ENCODE measurements at regions not wholly inside any gene's neighbourhood (a gene's known extent, or its start where the extent isn't known, plus 50 kb on each side); places are given as distances from the start of the nearest gene placed in this dataset.

DNA sequence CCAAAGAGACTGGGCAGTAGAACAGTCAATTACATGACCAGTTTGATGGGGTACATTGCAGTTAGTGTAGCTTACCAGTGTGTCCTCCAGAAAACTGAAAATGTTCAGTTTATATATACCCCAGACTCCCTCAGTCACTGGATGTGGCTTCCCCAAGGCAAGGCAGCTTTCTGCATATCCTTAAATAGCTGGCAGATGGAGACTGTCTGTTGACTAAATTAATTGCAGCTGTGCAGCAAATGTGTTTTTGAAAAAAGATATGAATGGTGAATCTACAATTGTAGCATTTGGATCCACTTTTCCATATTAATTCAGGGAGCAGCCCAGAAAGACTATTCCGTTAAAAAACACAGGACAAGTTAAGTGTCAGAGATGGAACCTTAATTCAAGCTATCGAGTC, 565.1 kb upstream of the CCDC179 start:
- no peak for TF ChIP-seq CTCF (IDR thresholded peaks at IDR 0.05)
- TF ChIP-seq POLR2AphosphoS5 (IDR thresholded peaks at IDR 0.05), result no peak
- no peak for TF ChIP-seq POLR2A (IDR thresholded peaks at IDR 0.05)
- no peak for TF ChIP-seq EP300 (IDR thresholded peaks at IDR 0.05)

Measured in suprapubic skin (tissue), 4 donors.